Kidney epithelial cell (primary cell): ENCODE measurements at regions not wholly inside any gene's neighbourhood (a gene's known extent, or its start where the extent isn't known, plus 50 kb on each side); places are given as distances from the start of the nearest gene placed in this dataset.

Source experiments
- DNase-seq: peaks from one replicate; pipeline ENCODE4 v3.0.0-alpha.2; 2010; ENCODE audit warnings: low read depth
- H3K27me3 ChIP-seq: 2 replicates; pipeline ENCODE4 v1.6.0; 2011; ENCODE audit warnings: low read length; ENCODE audit not compliant: control insufficient read depth, insufficient read depth
- H3K36me3 ChIP-seq: 2 replicates; pipeline ENCODE4 v1.5.1; 2011; ENCODE audit warnings: low read length; ENCODE audit not compliant: control insufficient read depth, insufficient read depth
- H3K4me3 ChIP-seq: 2 replicates; pipeline ENCODE4 v1.5.1; 2011; ENCODE audit warnings: low read depth, mild to moderate bottlenecking, control low read depth, low read length
- CTCF ChIP-seq: IDR thresholded peaks from 2 replicates; pipeline ENCODE4 v1.5.1; 2011; ENCODE audit warnings: mild to moderate bottlenecking, moderate library complexity, low read length, control low read depth, inconsistent platforms; ENCODE audit not compliant: insufficient read depth, poor library complexity, severe bottlenecking

GRCh38 chr7:16300361-16300895 lies 120.9 kb downstream of the CRPPA start:
- no peaks in the 10 kb centered on the region for H3K27me3 ChIP-seq
- no peak for TF ChIP-seq CTCF
- no peak overlapping the region for H3K4me3 ChIP-seq
- no peaks in the 10 kb centered on the region for H3K36me3 ChIP-seq
- DNase-seq = no peak

GRCh38 chr7:16299853-16300252 lies 121.5 kb downstream of the CRPPA start:
- no peaks in the 10 kb centered on the region for H3K27me3 ChIP-seq
- DNase-seq = no peak
- no peak for TF ChIP-seq CTCF
- no peaks in the 10 kb centered on the region for H3K36me3 ChIP-seq
- no peak overlapping the region for H3K4me3 ChIP-seq

- DNase-seq = no peak
- H3K27me3 ChIP-seq = no peaks in the 10 kb centered on the region
- no peak for TF ChIP-seq CTCF
- no peaks in the 10 kb centered on the region for H3K36me3 ChIP-seq
- no peak overlapping the region for H3K4me3 ChIP-seq
Measured at GRCh38 chr7:16298221-16298620, 123.1 kb downstream of the CRPPA start.

GRCh38 chr7:16295558-16295957 lies 125.8 kb downstream of the CRPPA start:
- no peak for DNase-seq
- no peak for TF ChIP-seq CTCF

GRCh38 chr7:16293669-16294425 lies 127.5 kb downstream of the CRPPA start:
- Histone ChIP-seq H3K27me3 (no peaks in the 10 kb centered on the region), H3K4me3 (no peak overlapping the region), H3K36me3 (no peaks in the 10 kb centered on the region)
- DNase-seq = no peak
- TF ChIP-seq CTCF = no peak

More at GRCh38 chr7:16295558-16295957, 125.8 kb downstream of the CRPPA start:
- no peak overlapping the region for H3K4me3 ChIP-seq
- H3K36me3 ChIP-seq = no peaks in the 10 kb centered on the region
- no peaks in the 10 kb centered on the region for H3K27me3 ChIP-seq

- no peak for TF ChIP-seq CTCF
- no peaks in the 10 kb centered on the region for H3K27me3 ChIP-seq
- no peak overlapping the region for H3K4me3 ChIP-seq
- no peak for DNase-seq
- H3K36me3 ChIP-seq = no peaks in the 10 kb centered on the region
Measured at GRCh38 chr7:16284581-16284980, 136.8 kb downstream of the CRPPA start.
